Lower lobe of right lung (tissue), 2 donors: ENCODE measurements at regions not wholly inside any gene's neighbourhood (a gene's known extent, or its start where the extent isn't known, plus 50 kb on each side); places are given as distances from the start of the nearest gene placed in this dataset.
A peak's percentile ranks its signal among the peaks of the same experiment; 100 is the strongest.

Experiments used
- ATAC-seq, 2 donors: fragments of 200-7000 bp; cut with Tn5 transposase; one replicate each; pipeline ENCODE4 v1.9.1; 2020 to 2022; ENCODE audit warnings: mild to moderate bottlenecking in 2 of 2, moderate library complexity in 2 of 2
- DNase-seq: peaks from one replicate; pipeline ENCODE4 v3.0.0-alpha.2; 2020
- H3K27ac ChIP-seq: fragments of 200-600 bp; one replicate; pipeline ENCODE4 v1.8.0; 2022
- H3K27me3 ChIP-seq: fragments of 200-600 bp; one replicate; pipeline ENCODE4 v1.8.0; 2022; ENCODE audit warnings: low read depth
- H3K36me3 ChIP-seq: fragments of 200-600 bp; one replicate; pipeline ENCODE4 v1.8.0; 2022; ENCODE audit warnings: mild to moderate bottlenecking
- H3K4me1 ChIP-seq: fragments of 200-600 bp; one replicate; pipeline ENCODE4 v1.8.0; 2022
- H3K4me3 ChIP-seq: fragments of 200-600 bp; one replicate; pipeline ENCODE4 v1.8.0; 2022; ENCODE audit warnings: mild to moderate bottlenecking
- H3K9me3 ChIP-seq: fragments of 200-600 bp; one replicate; pipeline ENCODE4 v1.8.0; 2022
- intact Hi-C: fragments of 100-400 bp; cut with DNase I; formaldehyde crosslinking; loops from one replicate; pipeline ENCODE4 v1.11.0; 2022
- TF ChIP-seq, protein P1 (sequence below): fragments of 200-600 bp; IDR thresholded peaks from one replicate; pipeline ENCODE4 v1.8.0; 2022; ENCODE audit warnings: antibody characterized with exemption, mild to moderate bottlenecking
- donor health status: DM: no; HTN: yes; CAD: no; lungs with severe emphysema.

GRCh38 chr3:14057701-14058100 is 67.0 kb downstream of the CHCHD4 start:
- H3K4me3 ChIP-seq: no peak overlapping the region
- H3K27me3 ChIP-seq: no peaks in the 10 kb centered on the region
- H3K9me3 ChIP-seq: peaks cover 9% of the 10 kb centered on the region
- no peaks in the 10 kb centered on the region for H3K4me1 ChIP-seq
- no peaks in the 10 kb centered on the region for H3K36me3 ChIP-seq
- no peak overlapping the region for H3K27ac ChIP-seq
- intact Hi-C loops: no loop called here
- TF ChIP-seq, protein P1, sequence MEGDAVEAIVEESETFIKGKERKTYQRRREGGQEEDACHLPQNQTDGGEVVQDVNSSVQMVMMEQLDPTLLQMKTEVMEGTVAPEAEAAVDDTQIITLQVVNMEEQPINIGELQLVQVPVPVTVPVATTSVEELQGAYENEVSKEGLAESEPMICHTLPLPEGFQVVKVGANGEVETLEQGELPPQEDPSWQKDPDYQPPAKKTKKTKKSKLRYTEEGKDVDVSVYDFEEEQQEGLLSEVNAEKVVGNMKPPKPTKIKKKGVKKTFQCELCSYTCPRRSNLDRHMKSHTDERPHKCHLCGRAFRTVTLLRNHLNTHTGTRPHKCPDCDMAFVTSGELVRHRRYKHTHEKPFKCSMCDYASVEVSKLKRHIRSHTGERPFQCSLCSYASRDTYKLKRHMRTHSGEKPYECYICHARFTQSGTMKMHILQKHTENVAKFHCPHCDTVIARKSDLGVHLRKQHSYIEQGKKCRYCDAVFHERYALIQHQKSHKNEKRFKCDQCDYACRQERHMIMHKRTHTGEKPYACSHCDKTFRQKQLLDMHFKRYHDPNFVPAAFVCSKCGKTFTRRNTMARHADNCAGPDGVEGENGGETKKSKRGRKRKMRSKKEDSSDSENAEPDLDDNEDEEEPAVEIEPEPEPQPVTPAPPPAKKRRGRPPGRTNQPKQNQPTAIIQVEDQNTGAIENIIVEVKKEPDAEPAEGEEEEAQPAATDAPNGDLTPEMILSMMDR: no peak
- ATAC-seq: no peak
- DNase-seq: no peak

- Histone ChIP-seq H3K4me3 (no peak overlapping the region), H3K36me3 (no peaks in the 10 kb centered on the region), H3K9me3 (no peaks in the 10 kb centered on the region), H3K27me3 (no peaks in the 10 kb centered on the region), H3K27ac (no peak overlapping the region), H3K4me1 (no peaks in the 10 kb centered on the region)
- DNase-seq: no peak
- intact Hi-C loops: no loop called here
- TF ChIP-seq, protein P1: no peak
- no peak for ATAC-seq
Measured at GRCh38 chr3:14047841-14048240, 76.8 kb downstream of the CHCHD4 start.

GRCh38 chr3:14047027-14047426 is 77.6 kb downstream of the CHCHD4 start:
- intact Hi-C loops: no loop called here
- H3K36me3 ChIP-seq: no peaks in the 10 kb centered on the region
- no peak overlapping the region for H3K27ac ChIP-seq
- DNase-seq: no peak
- H3K27me3 ChIP-seq: no peaks in the 10 kb centered on the region
- no peak for ATAC-seq
- H3K9me3 ChIP-seq: no peaks in the 10 kb centered on the region
- H3K4me1 ChIP-seq: no peaks in the 10 kb centered on the region
- TF ChIP-seq, protein P1: no peak
- H3K4me3 ChIP-seq: peak overlapping the region; percentile 21

GRCh38 chr3:14042680-14043079 is 82.0 kb downstream of the CHCHD4 start:
- H3K27ac ChIP-seq: no peak overlapping the region
- no peak overlapping the region for H3K4me3 ChIP-seq
- ATAC-seq (no peak), DNase-seq (no peak)
- no peaks in the 10 kb centered on the region for H3K4me1 ChIP-seq
- no peaks in the 10 kb centered on the region for H3K9me3 ChIP-seq
- no peaks in the 10 kb centered on the region for H3K36me3 ChIP-seq
- TF ChIP-seq, protein P1: no peak
- intact Hi-C loops: no loop called here
- no peaks in the 10 kb centered on the region for H3K27me3 ChIP-seq

DNA sequence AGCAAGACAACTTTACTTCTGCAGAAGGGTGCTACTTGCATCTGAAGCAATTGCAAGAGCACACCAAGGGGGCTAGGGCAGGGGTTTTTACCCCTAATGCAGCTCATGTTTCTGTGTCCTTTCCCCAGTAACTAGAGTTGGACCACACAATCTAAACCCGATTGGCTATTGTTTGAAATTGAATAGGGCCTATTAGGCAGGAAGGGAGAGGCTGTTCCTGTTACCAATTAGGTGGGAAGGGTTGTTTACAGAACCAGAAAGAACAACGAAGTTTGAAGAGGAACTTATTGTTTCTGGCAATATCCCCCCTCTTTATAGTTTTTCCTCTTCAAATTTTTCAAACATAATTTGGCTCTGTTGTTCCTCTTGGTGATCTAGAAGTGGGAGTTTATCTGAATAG is 85.5 kb downstream of the CHCHD4 start:
- ATAC-seq: no peak
- Histone ChIP-seq H3K36me3 (no peaks in the 10 kb centered on the region), H3K4me3 (no peak overlapping the region), H3K4me1 (no peaks in the 10 kb centered on the region), H3K27ac (no peak overlapping the region), H3K27me3 (no peaks in the 10 kb centered on the region), H3K9me3 (peaks cover 21% of the 10 kb centered on the region)
- intact Hi-C loops: no loop called here
- no peak for DNase-seq
- TF ChIP-seq, protein P1: no peak

DNA sequence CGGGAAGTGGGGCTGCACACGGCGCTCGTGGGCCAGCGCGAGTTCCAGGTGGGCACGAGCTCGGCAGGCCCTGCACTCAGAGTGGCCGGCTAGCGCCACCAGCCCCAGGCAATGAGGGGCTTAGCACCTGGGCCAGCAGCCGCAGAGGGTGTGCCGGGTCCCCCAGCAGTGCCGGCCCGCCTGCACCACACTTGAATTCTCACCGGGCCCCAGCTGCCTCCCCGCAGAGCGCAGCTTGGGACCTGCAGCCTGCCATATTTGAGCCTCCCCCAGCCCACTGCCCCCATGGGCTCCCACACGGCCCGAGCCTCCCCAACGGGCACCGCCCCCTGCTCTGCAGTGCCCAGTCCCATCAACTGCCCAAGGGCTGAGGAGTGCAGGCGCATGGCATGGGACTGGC is 87.5 kb downstream of the CHCHD4 start:
- TF ChIP-seq, protein P1: no peak
- Histone ChIP-seq H3K4me3 (no peak overlapping the region), H3K27ac (no peak overlapping the region), H3K36me3 (no peaks in the 10 kb centered on the region), H3K4me1 (no peaks in the 10 kb centered on the region), H3K27me3 (no peaks in the 10 kb centered on the region), H3K9me3 (peaks cover 21% of the 10 kb centered on the region)
- intact Hi-C loops: no loop called here
- DNase-seq (no peak), ATAC-seq (no peak)
